GM19240 (cell line): ENCODE measurements at regions not wholly inside any gene's neighbourhood (a gene's known extent, or its start where the extent isn't known, plus 50 kb on each side); places are given as distances from the start of the nearest gene placed in this dataset.
"Not testable (repeated sequence)": the region's sequence is repeated elsewhere in the genome, so short reads cannot be mapped to it uniquely, and the experiment has no call there.

Source experiments
- DNase-seq: peaks from one replicate; pipeline ENCODE4 v3.0.0; 2011; ENCODE audit warnings: low spot score; ENCODE audit not compliant: insufficient read length

DNA sequence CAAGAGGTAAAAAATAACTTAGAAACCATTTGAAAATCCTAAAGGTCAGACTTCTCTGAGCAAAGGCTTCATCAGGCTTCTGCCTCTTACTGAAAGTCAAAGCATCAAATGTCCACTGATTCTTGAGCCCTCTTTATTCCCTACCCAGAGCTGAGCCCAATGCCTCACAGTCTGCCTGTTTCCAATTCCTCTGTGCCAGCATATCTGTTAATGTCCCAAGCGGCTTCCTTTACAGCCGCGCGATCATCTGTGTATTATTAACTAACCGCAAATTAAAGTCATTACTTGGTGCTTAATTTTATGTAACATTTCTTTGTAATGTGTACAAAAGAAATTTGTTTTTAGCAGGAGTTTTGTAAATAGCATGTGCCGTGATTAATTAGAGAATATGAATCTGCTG lies 418.8 kb upstream of the HNRNPA3 start:
- DNase-seq = no peak

DNA sequence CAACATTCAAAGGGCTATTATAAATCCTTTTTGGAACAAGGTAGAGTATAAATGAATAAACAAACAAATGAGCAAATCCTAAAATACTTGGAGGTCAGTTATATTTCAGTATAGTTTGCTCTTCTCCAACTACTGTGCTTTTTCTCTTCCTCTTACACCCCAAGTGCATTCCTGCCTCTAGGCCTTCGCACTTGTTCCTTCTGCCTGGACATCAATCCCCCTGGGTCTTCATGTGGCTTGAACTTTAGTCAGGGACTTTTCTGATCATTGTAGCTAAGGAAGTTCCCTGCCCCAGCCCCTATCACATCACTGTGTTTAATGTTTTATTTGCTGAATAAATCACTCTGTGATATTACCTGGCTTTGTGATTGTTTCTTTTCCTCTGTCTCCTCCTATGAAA lies 418.2 kb upstream of the HNRNPA3 start:
- no peak for DNase-seq

DNA sequence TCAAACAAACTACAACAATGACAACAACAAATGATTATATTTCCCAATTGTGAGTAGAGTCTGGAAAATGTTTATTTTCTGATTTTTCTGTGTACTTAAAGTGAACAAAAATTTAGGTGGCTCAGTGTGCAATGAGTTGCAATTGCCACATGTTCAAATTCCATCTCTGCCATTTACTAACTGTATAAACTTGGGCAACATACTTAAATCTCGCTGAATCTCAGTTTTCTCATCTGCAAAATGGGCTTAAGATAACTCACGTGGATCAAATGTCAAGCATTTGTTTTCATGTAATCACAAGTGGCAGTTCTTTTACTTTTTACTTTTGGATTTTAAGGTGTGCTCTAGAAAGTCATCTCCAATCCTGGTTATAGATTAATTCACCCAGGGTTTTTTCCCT lies 416.8 kb upstream of the HNRNPA3 start:
- DNase-seq = no peak

DNA sequence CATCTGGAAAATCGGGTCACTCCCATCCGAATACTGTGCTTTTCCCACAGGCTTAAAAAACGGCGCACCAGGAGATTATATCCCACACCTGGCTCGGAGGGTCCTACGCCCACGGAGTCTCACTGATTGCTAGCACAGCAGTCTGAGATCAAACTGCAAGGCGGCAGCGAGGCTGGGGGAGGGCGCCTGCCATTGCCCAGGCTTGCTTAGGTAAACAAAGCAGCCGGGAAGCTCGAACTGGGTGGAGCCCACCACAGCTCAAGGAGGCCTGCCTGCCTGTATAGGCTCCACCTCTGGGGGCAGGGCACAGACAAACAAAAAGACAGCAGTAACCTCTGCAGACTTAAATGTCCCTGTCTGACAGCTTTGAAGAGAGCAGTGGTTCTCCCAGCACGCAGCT lies 415.9 kb upstream of the HNRNPA3 start:
- DNase-seq = not testable (repeated sequence)

DNA sequence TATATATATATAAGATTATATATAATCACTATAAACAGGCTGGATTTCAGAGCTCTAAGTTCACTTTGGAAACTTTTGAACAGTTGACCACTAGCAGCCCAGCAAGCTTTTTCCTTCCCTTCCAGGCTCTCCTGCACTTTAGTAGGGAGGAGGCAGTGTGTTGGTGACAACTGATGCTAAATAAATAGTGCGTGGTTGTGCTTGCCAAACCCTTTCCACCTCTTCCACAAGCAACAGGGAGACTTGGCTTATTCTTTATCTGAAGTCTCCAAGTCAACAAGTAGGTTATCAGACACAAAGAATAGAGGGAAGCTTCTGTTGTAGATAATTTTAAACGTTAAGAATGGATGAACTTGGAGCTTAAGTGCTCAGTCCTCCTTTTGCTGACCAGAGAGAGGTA lies 408.2 kb upstream of the HNRNPA3 start:
- DNase-seq = no peak

DNA sequence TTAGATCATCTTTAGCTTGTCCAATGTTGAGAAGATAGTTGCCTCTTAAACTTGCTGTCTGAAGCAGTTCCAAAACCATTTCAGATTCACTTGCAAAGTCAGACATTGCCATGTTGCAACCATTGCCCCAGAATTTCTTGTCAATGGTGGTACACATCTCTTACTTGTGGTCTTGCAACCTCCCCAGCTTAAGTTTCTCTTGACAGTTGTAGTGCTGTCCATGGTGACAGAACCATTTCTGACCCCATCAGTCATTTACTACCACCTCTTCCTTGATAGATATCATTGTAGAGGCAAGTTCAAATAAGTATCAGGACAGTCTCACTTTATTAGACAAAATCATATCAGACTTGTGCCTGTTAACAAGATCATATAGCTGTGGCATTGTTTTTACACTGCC lies 407.2 kb upstream of the HNRNPA3 start:
- no peak for DNase-seq

DNA sequence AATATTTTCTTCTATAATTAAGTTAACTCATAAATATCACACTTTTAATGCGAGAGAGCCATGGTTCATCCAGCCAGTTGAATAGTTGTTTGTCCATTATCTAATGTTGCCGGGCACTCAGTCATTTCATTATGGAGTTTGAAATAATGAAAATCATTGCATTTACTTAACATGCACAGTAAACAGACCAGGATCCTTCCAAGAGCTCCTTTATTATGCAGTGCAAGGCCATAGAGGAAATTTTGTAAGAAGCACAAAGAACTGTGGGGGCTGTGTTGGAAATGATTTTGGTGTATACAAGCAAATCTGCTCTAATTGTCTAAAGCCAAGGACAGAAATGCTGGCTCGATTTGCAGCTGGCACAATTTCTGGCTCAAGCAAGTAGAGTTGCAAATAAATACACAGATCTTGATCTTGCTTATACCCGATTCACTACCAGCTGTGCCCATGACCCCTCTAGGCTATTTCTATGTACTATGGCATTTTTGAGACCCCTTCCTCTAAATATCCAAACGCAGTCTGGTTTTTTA lies 400.3 kb upstream of the HNRNPA3 start:
- no peak for DNase-seq

DNA sequence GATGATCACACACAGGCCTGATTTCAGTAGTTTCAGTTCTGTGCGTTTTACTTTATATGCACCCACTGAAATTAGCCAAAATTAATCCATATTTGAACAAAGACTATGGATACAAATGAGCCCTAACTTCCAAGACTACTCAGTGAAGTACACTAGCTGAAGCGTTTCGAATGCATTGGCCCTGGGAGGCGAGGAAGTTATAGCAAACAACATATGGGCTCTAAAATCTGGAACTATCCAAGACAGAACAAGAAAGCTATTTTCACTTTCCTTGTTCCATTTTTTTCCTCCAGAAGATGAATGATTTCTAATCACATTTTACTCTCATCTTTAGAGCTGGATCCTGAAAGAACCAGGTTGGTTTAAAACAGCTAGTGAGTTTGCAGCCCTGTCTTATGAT lies 399.4 kb upstream of the HNRNPA3 start:
- no peak for DNase-seq

DNA sequence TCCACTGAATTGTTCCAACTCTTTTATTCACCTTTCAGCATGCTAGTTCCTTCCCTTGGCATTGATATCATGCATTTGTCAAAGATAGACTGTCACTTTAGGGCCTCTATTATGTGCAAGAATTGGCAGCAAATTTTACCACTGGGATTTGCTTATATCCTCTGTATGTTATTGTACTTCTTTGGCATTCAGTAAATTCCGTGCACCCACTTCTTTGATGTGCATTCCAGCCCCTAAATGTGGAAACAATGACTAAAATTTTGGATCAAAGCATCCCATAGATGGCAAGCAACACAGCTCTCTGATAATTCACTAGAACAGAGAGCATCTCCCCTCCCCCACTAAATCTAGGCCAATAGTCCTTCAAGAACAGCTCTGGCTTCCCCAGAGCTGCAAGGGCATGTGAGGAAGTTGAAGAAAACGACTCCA lies 399.0 kb upstream of the HNRNPA3 start:
- no peak for DNase-seq

DNA sequence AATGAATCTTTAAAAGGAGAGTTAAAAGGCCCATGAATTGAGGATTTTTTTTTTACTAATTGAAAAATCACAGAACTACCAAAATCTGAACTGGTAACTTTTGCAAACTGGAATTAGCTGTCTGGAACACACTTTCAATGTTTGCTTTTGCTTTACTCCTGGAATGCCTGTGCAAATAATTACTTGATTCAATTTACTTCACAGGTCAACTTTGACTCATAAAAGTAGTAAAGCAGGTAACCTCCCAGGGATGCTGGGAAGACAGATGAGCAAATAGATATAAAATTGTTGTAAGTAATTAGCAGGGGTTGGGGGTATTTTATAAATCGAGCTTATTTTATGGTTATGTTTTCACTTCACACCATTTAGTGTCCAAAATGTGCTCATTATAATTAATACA lies 398.3 kb upstream of the HNRNPA3 start:
- no peak for DNase-seq

DNA sequence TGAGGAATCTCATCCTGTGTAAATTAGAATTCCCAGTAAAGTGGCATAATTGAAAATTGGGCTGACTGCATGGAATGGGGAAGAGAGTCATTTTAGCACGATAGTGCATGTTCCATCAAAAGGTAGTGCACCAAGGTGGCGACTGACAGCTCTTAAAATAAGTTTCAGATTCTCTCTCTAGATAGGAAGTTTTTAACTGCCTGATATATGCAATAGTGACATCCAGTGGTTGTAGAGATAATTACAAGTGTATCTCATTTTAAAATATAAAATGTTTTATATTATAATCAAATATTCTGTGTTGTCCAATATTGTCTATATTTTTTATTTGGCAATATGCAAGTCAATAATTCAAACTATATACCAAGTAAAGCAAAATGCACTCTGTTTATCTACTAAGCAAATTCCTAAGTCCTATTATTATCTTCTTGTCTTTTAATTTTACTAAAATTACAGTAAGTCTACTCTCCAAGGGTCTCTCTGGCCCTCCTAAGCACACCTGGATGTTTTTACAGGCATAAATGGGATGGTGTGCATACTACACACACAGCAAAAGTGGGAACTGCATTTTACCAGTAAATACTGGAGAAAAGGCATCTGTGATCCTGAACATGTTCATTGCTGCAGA lies 397.7 kb upstream of the HNRNPA3 start:
- DNase-seq = peak; percentile 20

DNA sequence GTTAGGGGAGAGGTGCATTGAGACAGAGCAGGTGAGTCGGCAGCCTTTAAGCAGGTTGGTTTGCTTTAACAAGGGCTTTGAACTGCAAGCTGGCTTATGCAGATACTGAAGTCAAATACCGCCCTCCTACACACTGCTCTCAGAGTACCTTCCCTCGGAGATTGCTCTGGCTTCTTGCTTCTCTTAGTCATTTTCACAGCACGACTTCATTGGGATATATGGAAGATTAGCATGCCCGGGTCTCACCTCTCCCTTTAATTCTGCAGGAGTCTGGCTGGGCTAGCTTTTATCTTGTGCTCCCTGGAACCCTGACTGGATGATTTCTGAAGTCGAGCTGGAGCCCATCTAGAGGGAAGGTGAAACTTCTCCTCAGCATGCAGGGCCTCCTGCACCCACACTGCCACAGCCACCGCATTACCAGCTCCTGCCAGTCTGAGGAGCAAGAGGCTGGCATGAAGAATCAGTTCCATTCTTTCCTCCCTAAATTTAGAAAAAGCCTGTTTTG lies 395.5 kb upstream of the HNRNPA3 start:
- DNase-seq = no peak

DNA sequence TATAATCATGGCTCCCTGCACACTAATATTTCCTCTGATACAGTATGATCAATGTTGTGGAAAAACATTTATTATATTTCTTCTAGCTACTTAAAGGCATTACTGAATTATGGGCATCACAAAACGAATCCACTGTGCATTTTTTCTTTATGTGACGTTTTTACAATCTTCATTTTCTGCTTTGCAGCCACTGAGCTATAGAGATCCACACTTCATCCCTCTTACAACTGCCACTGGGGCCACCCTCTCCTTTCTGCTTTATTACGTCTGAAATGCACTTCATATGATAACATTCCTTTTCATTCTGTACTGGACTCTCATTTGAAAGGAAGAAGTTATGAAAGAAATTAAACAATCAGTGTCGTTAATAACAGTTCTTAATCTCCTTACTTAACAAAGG lies 394.5 kb upstream of the HNRNPA3 start:
- DNase-seq = no peak

DNA sequence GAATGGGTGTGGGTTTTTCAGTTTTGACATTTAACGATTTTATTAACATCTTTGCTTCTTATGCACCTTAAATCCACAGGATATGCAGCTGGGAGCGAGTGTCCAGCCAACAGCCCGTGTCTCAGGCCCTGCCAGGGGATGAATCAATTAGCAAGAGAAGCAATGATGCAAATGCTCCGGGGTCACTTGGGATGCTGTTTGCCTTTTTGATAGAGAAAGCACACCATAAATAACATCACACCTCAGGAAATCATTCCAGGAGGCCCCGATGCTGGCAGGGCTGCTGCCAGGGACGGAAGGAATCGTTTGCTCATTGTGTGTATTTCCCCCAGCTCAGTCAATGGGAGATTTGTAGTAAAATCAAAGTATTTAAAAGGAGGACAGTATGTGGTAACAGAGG lies 394.0 kb upstream of the HNRNPA3 start:
- DNase-seq = no peak

DNA sequence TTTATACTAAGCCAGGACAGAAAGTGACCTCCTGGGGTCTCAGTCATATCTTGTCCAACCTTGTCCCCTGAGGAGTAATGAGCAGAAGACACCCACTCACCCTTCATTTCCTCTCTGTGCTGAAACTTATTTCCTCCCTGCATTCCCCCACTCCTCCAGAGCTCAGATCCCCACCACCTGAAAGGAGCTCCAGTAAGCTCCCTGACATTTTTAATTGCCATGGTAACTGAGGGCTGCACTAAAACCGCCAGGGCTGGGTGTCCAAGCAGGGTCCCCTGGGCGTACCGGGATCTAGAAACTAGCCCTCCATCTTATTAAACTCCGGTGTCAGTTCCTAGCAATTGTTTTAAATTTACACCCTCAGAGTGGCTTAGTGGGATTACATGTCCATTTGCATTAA lies 393.3 kb upstream of the HNRNPA3 start:
- no peak for DNase-seq

DNA sequence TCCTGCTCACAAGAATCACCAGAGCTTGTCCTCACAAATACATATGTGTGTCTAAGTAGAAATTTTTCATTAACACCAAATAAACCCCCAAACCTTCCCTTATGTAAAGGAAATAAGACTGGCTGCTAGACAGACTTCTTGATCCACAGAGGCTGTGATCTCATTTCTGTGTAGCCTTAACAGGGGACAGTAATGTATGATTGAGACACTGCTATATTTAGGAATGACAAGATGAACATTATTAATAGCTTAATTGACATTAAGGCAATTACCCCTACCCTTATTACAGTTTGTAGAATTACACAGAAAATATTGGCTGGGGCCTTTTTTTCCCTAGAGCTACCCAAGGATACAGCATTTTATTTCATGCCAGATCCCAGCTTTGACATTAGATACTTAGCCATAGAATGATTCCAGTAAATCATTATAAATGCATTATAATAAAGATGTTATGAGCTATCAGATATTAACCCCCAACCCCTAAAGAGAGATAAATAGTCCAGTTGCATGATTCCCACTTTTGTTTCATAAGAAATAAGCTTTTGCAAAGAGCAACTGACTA lies 392.1 kb upstream of the HNRNPA3 start:
- no peak for DNase-seq

DNA sequence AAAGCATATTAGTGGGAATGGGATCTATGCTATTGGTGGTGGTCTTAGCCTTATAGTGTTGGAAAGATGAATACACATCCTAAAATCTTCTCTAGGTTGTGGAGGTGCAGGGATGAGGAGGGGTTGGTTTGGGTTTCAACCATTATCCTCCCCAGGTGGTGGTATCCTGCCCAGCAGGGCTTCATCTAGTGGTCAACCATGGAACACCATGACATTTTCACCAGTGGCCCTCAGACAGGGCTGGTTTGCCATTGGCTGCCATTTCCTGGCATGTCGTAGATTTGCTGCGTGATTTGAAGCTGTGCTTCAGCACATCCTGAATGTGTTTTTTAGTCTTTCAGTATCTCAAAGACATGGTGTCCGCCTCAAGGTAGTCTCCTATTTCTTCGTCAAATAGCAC lies 391.2 kb upstream of the HNRNPA3 start:
- DNase-seq = no peak

DNA sequence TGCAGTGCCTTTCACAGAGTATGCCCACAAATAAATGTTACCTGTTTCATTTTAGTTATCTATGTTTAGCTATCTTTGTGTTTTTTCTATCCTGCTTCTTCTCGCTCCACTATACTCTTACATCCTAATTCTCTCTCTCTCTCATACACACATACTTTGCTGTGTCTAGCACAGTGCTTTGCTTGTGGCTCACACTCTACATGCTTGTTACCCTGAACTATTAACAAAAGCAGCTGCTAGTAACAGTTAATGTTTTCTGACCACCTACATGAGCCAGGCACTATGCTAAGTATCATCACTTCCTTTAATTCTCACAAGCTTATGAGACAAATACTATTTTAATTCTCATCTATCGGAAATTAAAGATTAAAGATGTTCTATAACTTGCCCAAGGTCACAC lies 390.5 kb upstream of the HNRNPA3 start:
- DNase-seq = no peak

DNA sequence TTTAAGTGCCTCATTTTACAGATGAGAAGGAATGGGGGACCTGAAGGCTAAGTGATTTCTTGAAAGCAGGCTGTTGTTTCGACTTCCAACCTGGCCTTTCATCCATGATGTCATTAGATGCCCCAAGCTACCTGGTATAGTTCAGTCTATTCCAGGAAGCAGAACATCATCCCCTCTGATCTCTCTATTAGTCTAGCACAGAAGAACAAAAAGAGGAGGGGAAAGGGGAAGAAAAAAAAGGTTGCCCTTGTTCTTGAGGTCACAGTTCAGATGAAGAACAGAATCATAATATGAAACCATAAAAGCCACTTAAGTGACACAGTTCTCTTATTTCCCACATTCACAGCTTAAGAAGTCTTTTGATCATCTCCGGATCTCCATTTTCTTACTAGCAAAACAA lies 386.2 kb upstream of the HNRNPA3 start:
- DNase-seq = no peak

DNA sequence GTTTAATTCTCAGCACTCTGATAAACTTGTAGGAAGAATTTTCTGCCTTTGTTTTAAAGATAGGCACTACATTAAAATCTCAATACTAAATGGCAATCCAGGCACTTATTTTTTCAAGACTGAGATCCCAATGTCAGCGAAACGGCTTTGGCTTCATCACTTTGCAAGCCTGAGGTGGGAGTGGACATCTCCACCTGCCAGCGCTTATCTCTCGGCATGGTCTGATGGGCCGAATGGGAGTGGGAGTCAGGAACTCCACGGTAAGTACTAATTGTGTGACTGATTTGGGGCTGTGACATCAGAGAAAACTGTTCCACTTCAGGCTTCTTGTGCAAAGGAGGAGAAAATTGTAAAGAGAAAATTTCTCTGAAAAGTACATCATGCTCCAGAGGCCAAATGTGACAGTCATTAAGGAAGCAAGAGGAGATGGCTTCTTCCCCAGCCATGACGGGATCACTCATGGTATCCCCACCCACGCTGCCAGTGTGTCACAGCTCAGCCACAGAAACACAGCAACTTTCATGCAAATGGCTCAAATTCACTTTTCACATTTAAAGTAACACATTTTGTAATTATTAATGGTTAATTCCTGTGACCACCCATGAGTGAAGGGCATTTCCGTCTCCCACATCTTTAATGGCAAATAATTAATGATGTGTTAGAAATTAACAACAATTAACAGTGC lies 385.5 kb upstream of the HNRNPA3 start:
- no peak for DNase-seq

DNA sequence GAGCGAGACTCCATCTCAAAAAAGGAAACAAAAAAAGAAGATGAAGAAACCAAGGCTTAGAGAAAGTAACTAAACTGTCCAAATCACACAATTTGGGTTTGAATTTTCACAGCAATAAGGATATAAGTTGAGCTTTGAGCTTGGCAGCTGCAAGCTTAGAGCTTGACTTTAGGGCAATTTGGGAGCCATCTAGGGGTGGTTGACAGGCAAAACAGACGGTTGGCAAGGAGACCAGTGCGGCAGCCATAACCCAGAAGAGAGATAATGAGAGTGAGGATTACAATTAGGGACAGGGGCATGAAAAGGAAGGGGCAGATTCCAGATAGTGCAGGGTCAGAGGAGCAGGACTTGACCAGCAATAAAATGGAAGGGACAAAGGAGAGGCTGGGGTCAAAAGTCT lies 382.2 kb upstream of the HNRNPA3 start:
- DNase-seq = no peak

DNA sequence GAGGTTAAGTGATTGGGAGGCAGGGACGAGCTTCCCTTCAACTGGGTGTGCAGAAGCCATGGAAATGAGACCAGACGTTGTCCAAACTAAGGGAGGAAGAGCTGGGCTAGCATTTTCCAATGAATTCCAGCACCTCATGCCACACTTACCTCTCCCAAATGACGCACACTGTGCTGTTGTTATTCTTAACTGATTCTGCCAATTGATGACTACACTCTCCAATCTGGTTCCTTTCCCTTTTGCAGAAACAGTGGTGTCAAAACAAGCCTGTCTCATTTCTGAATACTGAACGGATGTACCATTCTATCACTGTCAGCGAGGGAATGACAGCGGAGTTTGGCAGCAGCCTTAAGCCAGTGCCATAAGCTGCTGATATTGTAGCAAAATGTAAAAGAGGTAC lies 380.5 kb upstream of the HNRNPA3 start:
- DNase-seq = no peak

DNA sequence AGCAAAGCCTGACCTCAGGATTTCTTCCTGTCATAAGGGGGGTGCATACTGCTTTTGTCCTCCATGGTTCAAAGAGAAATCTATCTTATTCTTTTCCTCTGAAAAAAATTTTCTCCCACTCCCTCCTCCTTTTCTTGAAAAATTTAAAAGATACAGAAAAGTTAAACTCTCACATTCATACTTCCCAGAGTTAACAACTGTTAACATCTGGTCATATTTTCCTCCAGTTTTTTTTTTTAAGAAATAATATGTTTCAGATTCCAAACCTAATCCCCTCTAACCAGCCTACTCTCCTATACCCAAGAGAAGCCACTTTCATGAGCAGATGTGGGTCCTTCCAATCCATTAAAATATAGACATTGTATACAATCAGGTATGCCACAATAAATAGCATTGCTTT lies 378.9 kb upstream of the HNRNPA3 start:
- DNase-seq = no peak
